Nephron progenitor cell (in vitro differentiated cells): ENCODE measurements at regions not wholly inside any gene's neighbourhood (a gene's known extent, or its start where the extent isn't known, plus 50 kb on each side); places are given as distances from the start of the nearest gene placed in this dataset.

ENCODE experiments used
- DNase-seq: peaks from one replicate; pipeline ENCODE4 v3.0.0; 2021
- H3K27ac Mint-ChIP-seq: 2 replicates; pipeline ENCODE4 v1.8.0; 2021; ENCODE audit warnings: mild to moderate bottlenecking, moderate library complexity, mixed read lengths
- H3K27me3 Mint-ChIP-seq: 2 replicates; pipeline ENCODE4 v1.8.0; 2021; ENCODE audit warnings: mild to moderate bottlenecking, low read depth, mixed read lengths; ENCODE audit not compliant: poor library complexity
- H3K36me3 Mint-ChIP-seq: 2 replicates; pipeline ENCODE4 v1.8.0; 2021; ENCODE audit warnings: low read depth, mixed read lengths
- H3K4me1 Mint-ChIP-seq: 2 replicates; pipeline ENCODE4 v1.8.0; 2021; ENCODE audit warnings: mixed read lengths
- H3K4me3 Mint-ChIP-seq: 2 replicates; pipeline ENCODE4 v1.8.0; 2021; ENCODE audit warnings: mild to moderate bottlenecking, moderate library complexity, mixed read lengths
- H3K9me3 Mint-ChIP-seq: 2 replicates; pipeline ENCODE4 v1.8.0; 2021; ENCODE audit warnings: mild to moderate bottlenecking, moderate library complexity, mixed read lengths
- CTCF ChIP-seq: fragments of 200-600 bp; sonication (generic); IDR thresholded peaks from 2 replicates; pipeline ENCODE4 v1.5.0; 2021; ENCODE audit warnings: antibody characterized with exemption

DNA sequence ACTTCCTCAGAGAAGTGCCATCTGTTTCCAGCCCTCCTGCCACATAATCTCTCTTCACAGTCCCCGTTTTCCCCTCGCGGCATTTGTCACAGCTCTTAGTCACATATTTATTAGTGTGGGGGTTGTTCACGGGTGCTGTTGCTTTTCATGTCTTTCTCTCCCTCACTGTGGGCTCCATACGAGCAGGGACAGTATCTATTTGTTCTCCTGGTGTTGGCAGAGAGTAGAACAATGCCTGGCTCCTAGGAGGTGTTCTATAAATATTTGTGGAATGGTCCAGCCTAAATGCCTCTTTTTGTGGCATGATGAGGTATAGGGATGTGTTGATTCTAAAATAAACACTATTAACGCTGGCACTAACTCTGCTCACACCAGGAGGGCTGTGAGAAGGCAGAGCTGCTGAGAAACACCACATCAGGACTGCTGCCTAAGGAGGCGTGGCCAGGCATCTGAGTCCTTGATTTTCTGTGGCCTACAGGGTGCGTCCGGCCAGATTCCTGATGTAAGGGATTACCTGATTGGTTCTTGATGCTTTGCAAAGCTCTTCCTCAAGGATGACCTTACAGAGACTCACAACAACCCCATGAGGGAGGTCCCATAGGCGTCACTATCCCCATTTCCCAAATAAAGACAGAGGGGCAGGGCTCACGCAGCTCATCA is 219.8 kb upstream of the ARID1B start:
- Mint-ChIP-seq H3K4me1 (peaks cover 12% of the 10 kb centered on the region), H3K27ac (peak overlapping the region; percentile 72), H3K36me3 (peaks cover 4% of the 10 kb centered on the region), H3K4me3 (no peak overlapping the region), H3K9me3 (peaks cover 28% of the 10 kb centered on the region), H3K27me3 (peaks cover 11% of the 10 kb centered on the region)
- peak; percentile 37 for DNase-seq
- no peak for TF ChIP-seq CTCF

DNA sequence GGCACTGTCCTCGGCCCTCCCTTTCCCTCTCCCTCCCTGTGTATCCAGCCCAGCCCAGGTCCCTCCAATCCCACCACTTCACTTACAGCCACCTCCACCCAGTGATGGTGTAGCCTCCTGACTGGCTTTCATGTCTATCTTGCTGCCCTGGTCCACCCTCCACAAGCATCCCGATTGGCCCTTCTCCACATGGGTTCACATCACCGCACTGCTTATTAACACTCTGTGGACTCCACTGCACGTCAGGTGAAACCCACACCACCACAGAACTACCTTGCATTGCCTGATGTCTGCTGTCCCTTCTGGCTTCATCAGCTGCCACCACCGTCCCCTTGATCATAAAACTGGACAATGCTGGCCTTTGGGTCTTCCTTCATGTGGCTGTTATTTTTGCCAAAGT is 220.4 kb upstream of the ARID1B start:
- no peak for DNase-seq
- no peak for TF ChIP-seq CTCF
- H3K27ac Mint-ChIP-seq, result no peak overlapping the region
- H3K36me3 Mint-ChIP-seq, result peaks cover 4% of the 10 kb centered on the region
- H3K9me3 Mint-ChIP-seq, result peaks cover 28% of the 10 kb centered on the region
- peaks cover 12% of the 10 kb centered on the region for H3K4me1 Mint-ChIP-seq
- no peak overlapping the region for H3K4me3 Mint-ChIP-seq
- peaks cover 11% of the 10 kb centered on the region for H3K27me3 Mint-ChIP-seq

DNA sequence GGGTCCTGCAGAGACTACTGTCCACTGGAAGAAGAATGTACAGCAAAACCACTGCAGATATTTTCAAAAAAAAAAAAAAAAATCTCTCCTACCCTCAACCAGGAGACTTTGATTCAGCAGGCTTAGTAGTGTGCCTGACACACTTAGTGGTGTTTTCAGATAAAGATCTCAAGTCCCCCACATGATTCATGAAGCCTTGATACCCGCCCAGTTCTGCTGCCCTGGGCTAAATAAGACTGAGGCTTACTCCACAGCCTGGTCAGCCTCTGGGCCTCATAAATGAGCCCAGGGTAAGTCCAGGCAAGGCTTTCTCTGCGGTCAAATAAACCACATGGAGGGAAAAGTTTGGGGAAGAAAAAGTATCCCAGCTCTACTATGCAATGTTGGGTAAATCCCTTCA is 222.1 kb upstream of the ARID1B start:
- peaks cover 9% of the 10 kb centered on the region for H3K27me3 Mint-ChIP-seq
- no peak overlapping the region for H3K27ac Mint-ChIP-seq
- TF ChIP-seq CTCF, result no peak
- no peak for DNase-seq
- peaks cover 4% of the 10 kb centered on the region for H3K36me3 Mint-ChIP-seq
- peaks cover 15% of the 10 kb centered on the region for H3K9me3 Mint-ChIP-seq
- no peak overlapping the region for H3K4me3 Mint-ChIP-seq
- peaks cover 12% of the 10 kb centered on the region for H3K4me1 Mint-ChIP-seq

GRCh38 chr6:156554160-156554559 is 223.0 kb upstream of the ARID1B start:
- H3K27ac Mint-ChIP-seq, result no peak overlapping the region
- H3K36me3 Mint-ChIP-seq, result no peaks in the 10 kb centered on the region
- H3K9me3 Mint-ChIP-seq, result peaks cover 6% of the 10 kb centered on the region

GRCh38 chr6:156552849-156553248 is 224.3 kb upstream of the ARID1B start:
- no peak for DNase-seq
- Mint-ChIP-seq H3K27ac (no peak overlapping the region), H3K4me1 (peaks cover 12% of the 10 kb centered on the region), H3K4me3 (no peak overlapping the region), H3K9me3 (no peaks in the 10 kb centered on the region), H3K36me3 (no peaks in the 10 kb centered on the region), H3K27me3 (peaks cover 11% of the 10 kb centered on the region)
- no peak for TF ChIP-seq CTCF

More at GRCh38 chr6:156554160-156554559, 223.0 kb upstream of the ARID1B start:
- no peak for TF ChIP-seq CTCF
- Mint-ChIP-seq H3K4me1 (peaks cover 12% of the 10 kb centered on the region), H3K27me3 (peaks cover 13% of the 10 kb centered on the region), H3K4me3 (no peak overlapping the region)
- no peak for DNase-seq

GRCh38 chr6:156550949-156551348 is 226.2 kb upstream of the ARID1B start:
- Mint-ChIP-seq H3K27ac (no peak overlapping the region), H3K36me3 (no peaks in the 10 kb centered on the region)

More at GRCh38 chr6:156550949-156551348, 226.2 kb upstream of the ARID1B start:
- TF ChIP-seq CTCF, result no peak
- Mint-ChIP-seq H3K4me3 (no peak overlapping the region), H3K27me3 (peaks cover 11% of the 10 kb centered on the region), H3K4me1 (no peaks in the 10 kb centered on the region), H3K9me3 (no peaks in the 10 kb centered on the region)
- no peak for DNase-seq
